Fibroblast of skin of back (primary cell): ENCODE measurements at regions not wholly inside any gene's neighbourhood (a gene's known extent, or its start where the extent isn't known, plus 50 kb on each side); places are given as distances from the start of the nearest gene placed in this dataset.
"Not testable (repeated sequence)": the region's sequence is repeated elsewhere in the genome, so short reads cannot be mapped to it uniquely, and the experiment has no call there.

Experiments used
- DNase-seq: peaks from one replicate; pipeline ENCODE4 v3.0.0-alpha.2; 2013

DNA sequence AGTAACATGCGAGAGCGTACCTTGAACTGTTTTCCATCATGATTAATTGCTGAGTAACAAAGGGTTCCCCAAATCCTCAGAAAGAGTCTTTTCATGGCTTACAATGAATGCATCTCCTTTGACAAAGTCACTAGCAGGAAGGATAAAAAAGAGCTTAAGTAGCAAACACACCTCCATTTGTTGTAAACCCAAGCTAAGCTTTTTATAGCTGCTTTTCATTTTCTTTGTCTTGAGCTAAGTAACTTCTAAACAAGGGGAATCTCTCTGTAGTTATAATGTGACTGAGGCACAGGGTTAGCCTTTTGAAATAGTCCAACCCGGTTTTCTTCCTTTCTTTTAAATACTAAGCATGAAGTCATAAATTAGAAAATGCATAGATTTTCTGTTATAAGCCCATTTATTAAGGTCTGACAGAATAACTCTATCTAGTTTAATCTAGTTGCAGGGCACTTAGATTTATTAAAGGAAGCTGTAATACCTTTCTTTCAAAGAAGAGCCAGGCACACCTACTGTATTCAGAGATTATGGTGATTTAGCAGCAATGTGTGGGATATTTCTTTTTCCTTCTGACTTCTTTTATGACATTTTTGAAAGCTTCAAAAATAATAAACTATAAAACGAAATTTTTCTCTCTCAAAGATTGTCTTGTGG is 226.9 kb upstream of the SMIM31 start:
- no peak for DNase-seq

DNA sequence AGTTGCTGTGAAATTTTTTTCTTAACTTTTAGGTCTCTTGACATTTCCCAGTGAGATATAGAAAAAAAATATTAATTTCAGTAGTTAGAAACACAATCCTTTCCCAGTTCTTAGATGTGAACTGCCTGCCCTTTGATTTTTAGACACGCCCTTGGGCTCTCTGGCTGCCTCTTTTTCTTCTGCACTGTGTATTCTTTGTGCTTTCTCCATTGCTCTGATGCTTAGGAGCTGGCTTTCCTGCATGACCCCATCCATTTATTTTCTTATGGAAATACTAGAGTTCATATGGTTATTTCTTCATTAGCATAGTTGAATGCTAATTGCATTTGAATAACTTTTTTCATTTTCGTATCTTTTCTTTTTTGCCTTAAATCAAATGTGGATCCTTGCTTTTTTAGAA is 224.9 kb upstream of the SMIM31 start:
- no peak for DNase-seq

DNA sequence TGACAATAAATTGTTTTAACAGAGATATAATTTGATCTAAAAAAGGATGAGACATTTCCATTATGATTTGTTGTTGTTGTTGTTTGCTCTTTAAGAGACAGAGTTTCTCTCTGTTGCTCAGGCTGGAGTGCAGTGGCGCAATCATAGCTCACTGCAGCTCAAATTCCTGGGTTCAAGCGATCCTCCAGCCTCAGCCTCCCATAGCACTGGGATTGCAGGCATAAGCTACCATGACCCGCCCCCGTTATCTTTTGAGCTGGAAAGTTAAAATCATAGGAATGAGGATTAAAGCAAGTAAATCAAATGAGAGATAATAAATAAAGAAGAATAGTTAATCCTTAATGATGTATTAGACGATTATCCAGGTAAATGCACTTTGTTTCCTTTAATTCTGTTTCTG is 224.4 kb upstream of the SMIM31 start:
- no peak for DNase-seq

DNA sequence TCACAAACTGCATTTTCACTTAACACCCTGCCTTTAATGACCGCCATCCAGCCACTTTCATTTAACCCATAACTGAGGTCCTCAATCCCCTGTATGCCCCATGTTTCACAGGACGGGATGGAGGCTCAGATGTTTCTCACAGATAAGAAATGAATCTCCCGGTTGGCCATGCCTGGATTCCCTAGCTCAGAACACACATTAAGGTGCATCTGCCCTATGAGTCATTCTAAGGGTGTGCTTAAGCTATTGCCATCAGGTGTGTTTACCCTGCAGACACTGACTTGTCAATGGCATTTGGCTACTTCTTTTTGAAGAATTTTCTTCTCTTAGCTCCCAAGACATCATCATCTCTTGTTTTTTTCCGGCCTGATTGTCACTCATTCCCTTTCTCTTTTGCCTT is 222.6 kb upstream of the SMIM31 start:
- no peak for DNase-seq

DNA sequence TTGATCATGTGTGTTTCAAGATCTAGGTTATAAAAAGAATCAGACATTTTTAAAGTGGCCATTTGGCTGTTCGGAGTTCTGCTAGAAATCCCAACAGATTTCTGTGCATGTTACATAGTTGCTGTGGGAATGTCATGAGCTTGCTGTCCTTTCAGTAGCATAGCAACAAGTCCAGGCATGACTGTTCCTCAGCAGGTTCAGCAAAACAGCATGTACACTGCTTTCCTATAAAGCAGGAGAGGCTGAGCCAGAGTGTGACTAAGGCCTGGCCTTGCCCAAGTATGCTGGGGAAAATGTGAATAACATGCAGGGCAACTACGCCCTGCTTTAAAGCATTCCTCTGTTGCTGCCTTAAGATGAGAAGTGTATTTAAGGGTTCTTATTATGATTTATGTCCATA is 217.1 kb upstream of the SMIM31 start:
- peak; percentile 27 for DNase-seq

DNA sequence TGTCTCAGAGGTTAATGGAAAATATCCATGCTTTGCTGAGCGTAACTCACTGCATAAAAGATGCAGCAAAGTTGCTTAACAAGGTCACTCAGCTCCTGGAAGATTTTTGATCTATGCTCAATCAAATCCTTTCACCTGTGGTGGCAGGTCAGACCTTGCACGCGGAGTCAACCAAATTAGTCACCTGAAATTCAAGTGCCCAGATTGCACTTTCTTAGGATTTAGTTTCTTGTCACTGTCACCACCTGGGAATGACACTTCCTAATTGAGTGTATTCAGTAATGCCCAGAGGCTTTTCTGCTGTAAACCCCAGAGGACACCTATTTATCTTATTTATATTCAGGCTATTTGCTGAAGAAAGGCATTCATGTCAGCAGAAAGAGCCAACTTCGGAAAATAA is 215.8 kb upstream of the SMIM31 start:
- no peak for DNase-seq

DNA sequence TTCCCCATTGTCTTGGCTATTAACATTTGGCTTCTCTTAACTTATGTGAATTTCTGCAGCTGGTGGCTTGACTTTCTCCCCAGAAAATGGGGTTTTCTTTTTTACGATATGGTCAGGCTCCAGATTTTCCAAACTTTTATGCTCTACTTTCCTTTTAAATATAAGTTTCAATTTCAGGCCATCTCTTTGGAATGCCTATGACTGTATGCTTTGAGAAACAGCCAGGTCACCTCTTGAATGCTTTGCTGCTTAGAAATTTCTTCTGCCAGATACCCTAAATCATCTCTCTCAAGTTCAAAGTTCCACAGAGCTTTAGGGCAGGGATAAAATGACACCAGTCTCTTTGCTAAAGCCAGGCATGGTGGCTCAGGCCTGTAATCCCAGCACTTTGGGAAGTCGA is 212.9 kb upstream of the SMIM31 start:
- no peak for DNase-seq

DNA sequence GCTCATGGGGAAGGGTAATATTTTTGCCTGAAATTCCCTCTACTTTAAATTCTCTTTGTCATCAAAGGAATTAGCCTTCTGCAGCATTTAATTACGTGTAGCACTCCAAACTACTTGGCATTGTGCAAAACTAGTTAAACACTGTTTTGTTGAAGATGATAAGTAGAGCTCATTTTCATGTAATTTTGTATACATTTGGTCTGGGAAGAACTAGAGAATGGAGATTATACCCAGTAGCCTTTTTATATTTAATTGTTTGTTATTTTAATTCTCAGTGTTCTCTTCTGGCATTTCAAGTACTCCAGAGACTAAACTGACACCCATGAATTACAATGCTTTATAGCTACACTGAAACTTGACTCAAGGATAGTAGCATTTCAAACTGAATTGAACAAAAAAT is 211.5 kb upstream of the SMIM31 start:
- no peak for DNase-seq

DNA sequence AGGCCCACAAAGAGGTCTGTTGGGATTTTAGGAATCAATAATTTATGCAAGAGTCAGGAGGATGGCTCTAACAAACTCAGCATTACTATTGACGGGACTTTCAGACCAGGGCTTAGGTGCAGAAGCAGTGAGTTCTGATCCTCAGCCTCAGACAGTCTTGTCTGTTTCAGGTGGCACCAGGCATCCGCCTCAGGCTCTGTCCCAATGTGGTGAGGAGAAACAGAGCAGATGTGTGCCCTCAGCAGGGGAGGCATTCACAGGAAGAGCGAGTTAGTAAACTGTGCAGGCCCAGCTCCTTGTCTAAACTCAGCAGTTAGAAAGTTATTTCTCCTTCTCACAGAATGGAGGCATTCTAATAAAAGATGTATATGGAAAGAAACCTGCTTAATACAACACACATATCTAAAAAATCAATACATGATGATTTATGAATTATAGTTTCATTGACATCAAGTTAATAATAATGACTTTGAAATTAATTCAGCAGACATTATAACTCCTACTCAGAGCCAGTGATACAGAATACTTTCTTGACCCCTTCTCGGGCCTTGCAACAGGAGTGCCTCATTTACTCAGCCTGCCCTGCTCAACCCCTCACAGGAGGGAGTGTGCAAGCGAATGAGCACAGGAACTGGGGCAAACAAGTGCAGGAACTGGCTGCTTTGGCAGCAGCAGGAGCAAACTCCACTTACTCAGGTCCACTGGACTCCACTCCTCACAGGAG is 202.8 kb upstream of the SMIM31 start:
- no peak for DNase-seq

DNA sequence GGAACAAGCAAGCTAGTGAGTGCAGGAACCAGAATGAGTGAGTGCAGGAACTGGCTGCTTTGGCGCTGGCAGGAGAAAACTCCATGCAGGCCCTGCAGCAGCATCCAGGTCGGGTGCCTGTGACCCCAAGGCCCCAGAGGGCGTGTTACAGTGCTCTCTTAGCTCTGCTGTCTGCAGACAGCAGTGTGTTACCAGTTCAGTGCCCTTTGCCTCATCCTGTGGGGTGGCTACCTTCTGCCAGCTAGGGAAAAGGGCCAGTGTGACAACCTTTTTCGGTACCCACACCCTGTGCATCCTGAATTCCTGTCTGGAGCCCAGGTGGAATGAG is 202.3 kb upstream of the SMIM31 start:
- DNase-seq, result no peak

DNA sequence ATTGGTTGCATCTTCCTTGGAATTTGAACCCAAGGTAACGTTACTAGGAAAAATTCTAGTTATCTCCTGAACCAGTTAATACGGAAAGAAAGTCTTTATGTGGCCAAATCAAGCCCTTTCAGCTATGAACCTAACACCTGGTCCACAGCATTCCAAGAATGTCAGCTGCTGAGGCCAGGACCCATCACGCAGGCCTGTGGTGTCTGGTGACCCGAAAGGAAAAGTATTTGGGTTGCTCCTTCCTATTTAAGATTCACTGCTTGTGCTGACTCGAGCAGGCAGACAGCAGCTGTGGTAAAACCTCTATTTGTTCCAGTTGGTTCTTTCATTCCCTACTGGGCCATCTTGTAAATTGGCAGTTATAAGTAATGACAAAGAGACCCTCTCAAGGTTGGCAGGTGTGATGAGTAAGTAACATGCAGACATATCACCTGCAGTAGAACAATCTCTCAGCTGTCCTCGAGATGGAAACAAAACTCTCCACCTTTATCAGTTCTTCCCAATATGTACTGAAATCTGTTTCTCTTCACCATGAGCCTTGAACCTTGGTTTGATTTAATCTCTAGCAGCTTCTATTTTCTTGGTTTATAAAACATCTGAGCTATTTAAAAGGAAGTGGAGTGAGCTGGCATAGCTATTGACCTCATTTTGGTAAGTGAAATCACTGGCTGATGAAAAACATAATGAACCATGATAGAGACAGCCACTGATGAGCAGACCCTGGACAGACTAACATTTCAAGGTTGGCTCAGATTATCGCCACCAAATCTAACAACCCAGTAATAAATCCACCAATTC is 182.1 kb upstream of the SMIM31 start:
- DNase-seq, result no peak

DNA sequence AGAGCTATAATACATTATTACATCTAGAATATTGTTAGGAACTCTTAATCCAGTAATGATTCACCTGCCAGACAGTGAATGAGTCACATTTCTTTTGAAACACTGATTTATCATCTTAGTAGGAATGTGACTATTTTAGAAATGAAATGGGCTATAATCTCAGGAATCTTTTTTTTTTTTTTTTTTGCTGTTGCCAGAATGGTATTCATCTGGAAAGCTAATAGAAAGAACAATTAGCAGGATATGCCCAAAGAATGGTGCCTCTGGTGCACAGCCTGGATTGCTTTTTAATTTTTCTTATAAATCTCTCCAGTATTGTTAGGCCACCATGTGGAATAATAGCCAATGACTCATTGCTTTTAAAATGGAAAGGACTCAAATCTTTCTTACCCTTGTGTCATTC is 181.1 kb upstream of the SMIM31 start:
- no peak for DNase-seq

DNA sequence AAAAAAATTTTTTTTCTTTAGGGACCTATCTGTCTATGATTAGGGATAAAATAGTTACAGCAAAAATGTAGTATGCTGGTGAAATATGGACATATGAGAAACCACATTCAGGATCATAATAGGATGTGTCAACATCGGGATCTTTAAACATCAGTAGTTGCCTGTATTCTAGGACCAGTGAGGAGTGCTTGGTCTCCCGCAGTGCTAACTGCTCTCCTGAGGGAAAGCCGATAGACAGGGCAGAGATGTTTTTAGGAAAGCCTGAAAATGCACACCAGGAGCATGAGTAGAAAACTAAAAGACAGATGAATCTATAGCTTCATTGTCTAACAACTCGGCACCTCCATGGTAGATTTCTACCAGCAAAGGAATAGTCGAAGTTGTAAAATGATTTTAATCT is 178.1 kb upstream of the SMIM31 start:
- no peak for DNase-seq

DNA sequence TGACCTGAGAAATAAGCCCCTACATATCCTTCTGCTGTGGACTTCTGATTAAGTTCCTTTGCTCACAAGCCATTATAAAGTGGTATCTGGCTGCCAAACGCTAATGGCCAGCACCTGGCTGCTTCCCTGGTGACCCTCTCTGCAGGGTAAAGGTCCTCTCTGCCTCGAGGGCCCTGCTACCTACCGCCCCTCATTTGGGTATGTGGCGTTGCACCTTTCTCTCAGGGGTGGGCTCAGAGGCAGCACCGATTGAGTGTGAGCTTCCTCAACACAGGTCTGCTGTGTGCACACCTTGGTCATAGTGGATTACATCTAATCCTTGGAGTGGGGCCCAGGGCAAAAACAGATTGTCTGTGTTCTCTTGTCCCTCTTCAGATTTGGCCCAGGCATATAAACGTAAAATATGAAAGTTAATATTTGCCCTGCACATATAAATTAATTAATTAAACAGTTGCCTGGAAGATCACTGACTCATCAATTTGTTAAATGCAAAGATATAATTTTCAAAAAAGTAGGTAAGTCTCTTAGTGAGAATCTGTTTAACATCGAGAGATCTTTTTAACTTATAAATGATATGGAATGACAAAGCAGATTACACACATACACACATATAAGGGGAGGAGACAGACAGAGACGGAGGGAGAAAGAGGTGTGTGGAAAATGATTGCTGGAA is 174.5 kb upstream of the SMIM31 start:
- DNase-seq, result no peak

DNA sequence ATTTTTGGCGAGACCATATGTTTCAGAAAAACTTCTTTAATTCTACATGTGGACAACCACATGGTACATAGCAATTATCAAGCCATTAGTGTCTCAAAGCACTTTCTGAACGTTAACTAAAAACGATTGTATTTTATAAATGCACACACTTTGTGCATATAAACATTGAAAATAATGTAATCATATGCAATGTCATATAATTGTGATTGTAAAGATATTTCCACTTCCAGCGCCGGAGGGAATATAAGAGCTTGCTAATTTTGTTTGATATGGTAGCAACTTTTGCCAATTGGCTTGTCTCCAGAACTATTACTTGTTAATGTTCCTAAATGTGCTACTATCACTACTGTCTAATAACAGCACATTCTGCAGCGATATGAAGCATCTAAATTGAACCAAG is 162.3 kb upstream of the SMIM31 start:
- DNase-seq, result no peak

DNA sequence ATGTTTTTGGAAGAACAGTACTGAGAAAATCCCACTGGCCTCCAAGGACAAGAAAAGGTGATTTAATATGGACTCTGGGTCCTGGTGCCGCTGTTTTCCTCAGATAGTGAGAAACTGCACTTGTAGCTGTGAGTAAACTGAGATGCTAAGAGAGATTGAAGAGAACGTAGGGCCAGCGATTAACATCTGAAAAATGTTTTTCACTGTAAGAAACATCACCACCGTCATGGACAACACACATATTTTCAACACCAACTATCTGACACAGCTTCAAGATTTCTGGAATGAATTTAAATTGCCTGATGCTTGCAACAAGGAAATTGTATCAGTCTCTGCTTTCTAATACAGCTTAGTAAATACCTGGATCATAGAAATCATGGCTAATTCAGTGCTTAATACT is 158.2 kb upstream of the SMIM31 start:
- DNase-seq, result no peak

DNA sequence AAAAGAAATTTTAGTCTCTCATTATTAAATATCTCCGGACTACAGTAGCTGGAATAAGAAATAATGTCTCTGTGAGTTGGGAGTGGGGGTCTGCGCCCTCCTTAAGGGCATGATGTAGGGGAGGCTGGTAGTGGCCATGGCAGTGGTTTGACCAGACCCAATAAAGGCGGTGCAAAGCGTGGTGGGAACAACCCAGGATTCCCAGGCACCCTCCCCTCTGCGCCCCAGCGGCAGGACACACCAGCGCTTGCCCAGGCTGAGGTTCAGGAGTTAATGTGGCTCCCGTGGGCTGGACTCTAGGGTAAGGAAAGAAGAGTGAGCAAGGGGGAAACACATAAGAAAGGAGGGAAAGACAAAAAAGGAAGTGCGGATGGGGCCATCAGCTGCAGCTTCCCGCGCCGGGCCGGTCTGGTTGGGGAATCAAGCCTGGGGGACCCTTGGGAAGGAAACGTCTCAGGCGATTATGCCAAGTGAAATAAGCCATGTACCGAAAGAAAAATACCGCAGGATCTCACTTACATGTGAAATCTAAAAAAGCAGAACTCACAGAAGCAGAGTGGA is 157.5 kb upstream of the SMIM31 start:
- no peak for DNase-seq

DNA sequence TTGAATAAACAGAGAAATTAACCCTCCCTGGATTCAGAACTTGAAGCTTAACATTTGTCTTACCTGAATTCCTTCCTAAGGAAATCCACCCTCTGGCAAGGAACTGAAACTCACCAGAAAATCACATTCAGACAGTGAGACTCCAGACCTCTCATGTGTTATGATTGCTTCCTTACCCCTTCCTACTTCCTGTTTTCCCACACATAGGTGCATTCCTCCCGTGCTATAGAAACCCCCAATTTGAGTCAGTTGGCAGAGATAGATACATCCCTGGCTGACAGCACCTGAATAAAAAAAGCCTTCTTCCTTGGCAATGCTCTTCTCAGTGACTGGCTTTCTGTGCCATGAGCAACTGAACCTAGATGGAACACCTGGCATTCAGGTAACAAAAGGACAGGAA is 157.0 kb upstream of the SMIM31 start:
- no peak for DNase-seq

DNA sequence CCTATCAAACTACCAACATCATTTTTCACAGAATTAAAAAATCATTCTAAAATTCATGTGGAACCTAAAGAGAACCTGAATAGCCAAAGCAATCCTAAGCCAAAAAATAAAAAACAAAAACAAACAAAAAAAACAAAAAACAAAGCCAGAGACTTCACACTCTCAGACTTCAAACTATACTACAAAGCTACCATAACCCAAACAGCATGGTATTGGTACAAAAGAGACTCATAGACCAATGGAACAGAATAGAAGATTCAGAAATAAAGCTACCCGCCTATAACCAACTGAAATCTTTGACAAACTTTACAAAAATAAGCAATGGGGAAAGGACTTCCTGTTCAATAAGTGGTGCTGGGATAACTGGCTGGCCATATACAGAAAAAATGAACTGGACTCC is 152.3 kb upstream of the SMIM31 start:
- DNase-seq, result no peak

DNA sequence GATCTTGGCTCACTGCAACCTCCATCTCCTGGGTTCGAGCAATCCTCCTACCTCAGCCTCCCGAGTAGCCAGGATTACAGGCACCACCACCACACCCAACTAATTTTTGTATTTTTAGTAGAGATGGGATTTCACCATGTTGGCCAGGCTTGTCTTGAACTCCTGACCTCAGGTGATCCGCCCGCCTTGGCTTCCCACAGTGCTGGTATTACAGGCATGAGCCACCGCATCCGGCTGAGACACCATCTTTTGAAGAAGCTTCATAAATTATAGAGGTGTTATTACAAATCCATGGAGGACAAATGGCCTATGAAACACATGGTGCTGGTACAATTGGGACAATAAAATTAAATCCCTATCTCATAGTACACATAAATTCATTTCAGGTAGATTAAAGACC is 148.1 kb upstream of the SMIM31 start:
- DNase-seq, result not testable (repeated sequence)

DNA sequence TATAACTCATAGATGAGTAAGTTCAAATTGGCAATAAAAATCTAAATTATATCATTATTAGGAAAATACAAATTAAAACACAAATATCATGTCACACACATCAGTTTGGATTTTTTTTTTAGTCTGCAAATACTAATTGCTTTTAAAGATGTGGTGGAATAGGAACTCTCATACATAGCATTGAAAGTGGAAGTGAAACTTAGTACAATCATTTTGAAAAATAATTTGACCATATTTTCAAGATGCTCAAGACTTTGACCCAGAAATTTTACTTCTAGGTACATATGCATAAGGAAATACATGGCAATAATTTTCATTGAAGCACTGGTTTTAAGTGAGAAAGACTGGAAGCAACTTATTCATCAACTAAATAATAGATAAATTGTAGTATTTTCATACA is 147.5 kb upstream of the SMIM31 start:
- no peak for DNase-seq

DNA sequence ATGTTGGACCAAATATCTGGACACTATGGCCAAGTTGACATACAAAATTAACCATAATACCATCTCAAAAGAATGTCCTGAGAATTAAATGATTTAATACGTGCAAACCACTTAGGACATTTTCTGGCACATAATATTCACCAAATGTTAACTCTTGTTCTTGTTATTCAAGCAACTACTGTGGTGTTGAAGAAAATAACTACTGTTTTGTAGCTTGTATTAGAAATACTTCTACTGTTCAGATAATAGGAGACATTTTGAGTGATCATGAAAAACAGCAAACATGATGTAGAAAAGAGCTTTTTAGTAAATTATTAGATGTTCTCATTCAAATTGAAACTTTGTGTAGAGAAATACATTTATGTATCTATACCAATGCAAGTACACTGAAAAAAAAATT is 140.7 kb upstream of the SMIM31 start:
- no peak for DNase-seq

DNA sequence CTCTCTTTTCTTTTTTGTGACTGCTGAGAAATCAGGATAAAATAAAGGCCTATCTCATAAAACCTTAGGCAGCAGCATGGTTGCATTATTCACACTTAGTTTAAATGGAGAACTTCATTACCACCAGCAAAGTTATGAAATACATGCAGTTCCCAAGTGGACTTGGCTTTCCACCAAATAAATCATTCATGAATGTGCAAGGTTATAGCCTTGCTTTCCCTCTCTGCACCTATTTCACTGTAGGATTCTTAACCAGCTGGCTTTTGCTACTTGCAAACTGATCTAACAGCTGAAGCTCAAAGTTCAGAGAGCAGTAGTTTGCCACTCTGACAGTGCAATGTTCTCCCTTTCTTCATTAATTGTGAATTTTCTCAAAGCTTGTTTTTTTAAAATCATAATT is 140.1 kb upstream of the SMIM31 start:
- no peak for DNase-seq
